ENCODE measurements at regions not wholly inside any gene's neighbourhood (a gene's known extent, or its start where the extent isn't known, plus 50 kb on each side); places are given as distances from the start of the nearest gene placed in this dataset.

DNA sequence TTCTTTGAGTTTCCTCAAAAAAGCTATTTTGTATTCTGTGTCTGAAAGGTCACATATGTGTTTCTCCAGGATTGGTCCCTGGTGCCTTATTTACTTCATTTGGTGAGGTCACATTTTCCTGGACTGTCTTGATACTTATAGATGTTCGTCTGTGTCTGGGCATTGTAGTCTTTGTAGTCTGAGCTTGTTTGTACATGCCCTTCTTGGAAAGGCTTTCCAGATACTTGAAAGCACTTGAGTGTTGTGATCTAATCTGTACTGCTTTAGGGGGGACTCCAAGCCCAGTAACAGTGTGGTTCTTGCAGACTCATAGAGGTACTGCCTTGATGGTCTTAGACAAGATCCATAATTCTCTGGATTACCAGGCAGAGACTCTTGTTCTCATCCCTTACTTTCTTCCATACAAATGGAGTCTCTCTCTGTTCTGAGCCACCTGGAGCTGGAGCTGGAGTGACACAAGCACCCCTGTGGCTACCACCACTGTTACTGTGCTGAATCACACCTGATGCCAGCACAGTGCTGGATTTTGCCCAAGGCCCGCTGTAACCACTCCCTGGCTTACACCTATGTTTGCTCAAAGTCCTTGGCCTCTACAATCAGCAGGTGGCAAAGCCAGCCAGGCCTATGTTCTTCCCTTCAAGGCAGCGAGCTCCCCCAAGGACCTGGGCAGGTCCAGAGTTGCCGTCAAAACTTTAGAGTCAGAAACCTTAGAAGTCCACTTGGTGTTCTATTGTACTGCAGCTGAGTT is 72.3 kb upstream of the EFHC2 start:
- no peak overlapping the region for H3K4me3 Mint-ChIP-seq
- no peaks in the 10 kb centered on the region for H3K36me3 Mint-ChIP-seq
- H3K9me3 Mint-ChIP-seq, result peaks cover 1 to 17% (median 5%) of the 10 kb centered on the region in 7 donors
- peaks cover 0 to 41% (median 0%) of the 10 kb centered on the region in 3 donors for H3K27me3 Mint-ChIP-seq
- no peaks in the 10 kb centered on the region for H3K4me1 Mint-ChIP-seq
- ATAC-seq (ENCODE audit: low read depth in 2 of 2), result no peak
- no peak for DNase-seq
- no peak overlapping the region for H3K27ac Mint-ChIP-seq

DNA sequence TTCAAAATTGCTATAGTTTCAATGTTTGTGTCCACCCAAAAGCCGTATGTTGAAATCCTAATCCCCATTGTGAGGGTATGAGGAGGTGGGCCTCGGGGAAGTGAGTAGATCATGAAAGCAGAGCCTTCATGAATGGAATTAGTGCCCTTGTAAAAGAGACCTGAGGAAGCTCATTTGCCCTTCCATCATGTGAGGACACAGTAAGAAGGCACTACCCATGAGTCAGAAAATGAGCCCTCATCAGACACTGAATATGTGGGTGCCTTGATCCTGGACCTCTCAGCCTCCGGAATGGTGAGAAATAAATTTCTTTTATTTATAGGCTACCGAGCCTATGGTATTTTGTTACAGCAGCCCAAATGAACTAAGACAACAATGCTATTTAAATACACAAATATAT is 57.7 kb upstream of the EFHC2 start:
- DNase-seq (no peak), ATAC-seq (ENCODE audit: low read depth in 2 of 2) (no peak)
- no peaks in the 10 kb centered on the region for H3K27me3 Mint-ChIP-seq
- H3K4me1 Mint-ChIP-seq, result no peaks in the 10 kb centered on the region
- H3K36me3 Mint-ChIP-seq, result no peaks in the 10 kb centered on the region
- no peak overlapping the region for H3K27ac Mint-ChIP-seq
- H3K9me3 Mint-ChIP-seq, result peaks cover 0 to 16% (median 5%) of the 10 kb centered on the region in 7 donors
- no peak overlapping the region for H3K4me3 Mint-ChIP-seq

DNA sequence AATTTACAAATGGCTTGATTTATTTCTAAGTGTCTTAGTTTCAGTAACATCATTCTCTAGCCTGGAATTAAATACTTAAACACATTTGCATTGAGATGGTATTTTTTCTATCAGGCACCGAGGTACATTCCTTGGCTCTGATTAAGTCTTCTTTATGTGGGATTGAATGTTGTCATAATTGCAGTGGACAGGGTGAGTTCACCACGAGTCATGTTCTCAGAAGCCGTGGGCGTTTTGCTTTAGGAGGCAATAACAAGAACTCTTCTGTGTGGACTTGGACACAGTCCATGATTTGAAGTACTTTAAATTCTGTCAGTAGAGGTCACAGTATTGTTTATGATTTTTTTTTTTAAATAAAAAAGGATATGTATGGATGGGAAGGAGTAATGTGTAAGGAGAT is 57.1 kb upstream of the EFHC2 start:
- Mint-ChIP-seq H3K4me3 (no peak overlapping the region), H3K27ac (no peak overlapping the region), H3K4me1 (no peaks in the 10 kb centered on the region), H3K9me3 (peaks cover 0 to 16% (median 5%) of the 10 kb centered on the region in 7 donors), H3K27me3 (no peaks in the 10 kb centered on the region), H3K36me3 (no peaks in the 10 kb centered on the region)
- DNase-seq, result no peak
- no peak for ATAC-seq (ENCODE audit: low read depth in 2 of 2)

DNA sequence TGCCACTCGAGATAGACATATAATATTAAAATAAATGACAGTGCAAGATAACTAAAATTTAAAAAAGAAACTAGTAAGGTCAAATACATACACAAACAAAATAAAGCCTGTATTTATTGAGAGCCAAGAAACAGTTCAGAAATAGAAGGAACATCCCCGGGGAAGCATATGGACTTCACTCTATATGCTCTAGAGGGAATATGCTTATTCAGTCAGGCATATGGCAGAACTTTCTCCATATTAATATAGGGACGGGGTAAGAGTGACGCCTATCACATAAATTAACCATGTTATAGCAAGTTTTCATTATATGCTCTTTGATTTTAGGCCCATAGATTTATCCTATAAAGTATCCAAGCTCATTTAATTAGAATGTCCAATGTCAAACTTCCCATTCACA is 56.7 kb upstream of the EFHC2 start:
- H3K27me3 Mint-ChIP-seq, result no peaks in the 10 kb centered on the region
- DNase-seq (no peak), ATAC-seq (ENCODE audit: low read depth in 2 of 2) (no peak)
- H3K27ac Mint-ChIP-seq, result no peak overlapping the region
- no peaks in the 10 kb centered on the region for H3K36me3 Mint-ChIP-seq
- H3K9me3 Mint-ChIP-seq, result peaks cover 0 to 16% (median 5%) of the 10 kb centered on the region in 7 donors
- no peak overlapping the region for H3K4me3 Mint-ChIP-seq
- no peaks in the 10 kb centered on the region for H3K4me1 Mint-ChIP-seq

Data from naive B cell (primary cell).